GM21786 (cell line): ENCODE measurements at regions not wholly inside any gene's neighbourhood (a gene's known extent, or its start where the extent isn't known, plus 50 kb on each side); places are given as distances from the start of the nearest gene placed in this dataset.

ENCODE experiments used
- ATAC-seq: cut with Tn5 transposase; IDR thresholded peaks from one replicate; pipeline ENCODE4 v1.9.1; 2021; ENCODE audit not compliant: unreplicated experiment

DNA sequence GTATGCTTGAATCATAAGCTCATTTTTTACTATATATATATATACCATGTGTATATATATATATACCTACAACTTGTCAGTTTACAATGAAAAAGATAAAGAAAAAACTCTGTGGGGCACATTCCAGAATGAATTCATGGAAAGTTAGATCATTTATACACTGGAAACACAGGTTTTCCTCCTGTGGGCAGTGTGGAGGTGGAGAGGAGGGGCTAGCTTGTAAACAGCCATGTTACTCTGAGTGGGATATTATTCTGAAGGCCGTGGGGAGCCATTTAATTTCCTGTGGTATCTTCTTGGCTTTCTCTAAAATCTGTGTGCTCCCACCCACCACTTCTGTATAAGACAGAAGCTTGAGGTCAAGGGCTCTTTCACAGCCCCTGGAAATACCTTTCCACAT lies 273.4 kb upstream of the MTNR1B start:
- ATAC-seq = no peak

DNA sequence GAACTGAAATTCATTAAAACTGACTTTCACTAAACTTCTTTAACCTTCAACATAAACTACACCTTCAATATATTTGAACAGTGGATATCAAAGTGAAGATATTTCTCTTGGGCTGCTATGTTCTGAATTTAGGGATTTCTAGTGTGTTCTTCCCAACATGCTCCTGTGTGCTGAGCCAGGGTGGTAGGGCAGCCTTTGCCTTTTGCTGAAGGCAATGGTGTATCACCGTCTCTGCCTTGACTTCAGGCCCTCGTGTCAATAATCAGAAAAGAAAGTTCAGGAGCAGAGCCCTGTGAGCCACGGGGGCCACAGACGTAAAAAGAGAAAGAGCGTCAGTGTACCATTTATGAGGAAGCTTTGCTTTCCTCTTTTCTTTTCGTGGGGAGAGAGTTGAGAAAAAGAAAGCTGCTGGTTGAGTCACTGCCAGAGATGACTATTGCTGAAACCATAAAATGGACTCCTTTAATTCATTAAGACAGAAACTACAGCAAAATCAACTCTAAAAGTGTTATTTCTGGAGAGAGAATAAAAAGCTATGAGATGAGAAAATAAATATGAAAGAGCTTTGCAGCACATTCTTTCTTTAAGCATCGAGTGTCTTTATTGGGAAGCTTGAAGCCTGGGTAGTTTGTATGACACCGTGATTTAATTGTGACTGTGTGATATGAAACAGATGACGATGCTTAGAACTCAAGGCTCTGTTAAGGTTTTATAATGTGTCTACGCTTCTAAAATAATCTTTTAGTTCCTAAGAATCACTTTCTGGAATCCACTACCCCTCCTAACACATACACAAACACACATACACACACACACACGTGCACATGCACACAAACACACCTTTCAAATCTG lies 271.8 kb upstream of the MTNR1B start:
- ATAC-seq = no peak

GRCh38 chr11:92698742-92699141 lies 270.7 kb upstream of the MTNR1B start:
- ATAC-seq = no peak

- ATAC-seq = no peak
Measured at GRCh38 chr11:92702037-92702804, 267.2 kb upstream of the MTNR1B start.

GRCh38 chr11:92702805-92703448 lies 266.5 kb upstream of the MTNR1B start:
- ATAC-seq = no peak

DNA sequence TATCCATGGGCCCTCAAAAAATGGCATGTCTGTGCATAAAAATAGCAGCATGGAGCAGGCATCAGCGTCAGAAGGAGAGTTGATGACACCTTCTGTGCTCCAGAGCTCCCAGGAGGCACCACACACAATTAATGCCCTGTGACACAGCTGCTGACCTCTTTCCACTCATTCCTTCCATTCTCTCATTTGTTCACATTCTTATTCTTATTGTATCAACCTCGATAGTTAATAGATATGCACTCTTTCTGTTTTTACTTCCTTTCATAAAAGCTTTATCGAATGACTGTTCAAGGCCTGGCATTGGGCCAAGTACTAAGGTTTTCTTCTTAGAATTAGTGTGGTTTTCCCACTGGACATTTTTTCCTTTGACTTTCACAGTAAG lies 266.0 kb upstream of the MTNR1B start:
- ATAC-seq = no peak

GRCh38 chr11:92707173-92707619 lies 262.3 kb upstream of the MTNR1B start:
- no peak for ATAC-seq

DNA sequence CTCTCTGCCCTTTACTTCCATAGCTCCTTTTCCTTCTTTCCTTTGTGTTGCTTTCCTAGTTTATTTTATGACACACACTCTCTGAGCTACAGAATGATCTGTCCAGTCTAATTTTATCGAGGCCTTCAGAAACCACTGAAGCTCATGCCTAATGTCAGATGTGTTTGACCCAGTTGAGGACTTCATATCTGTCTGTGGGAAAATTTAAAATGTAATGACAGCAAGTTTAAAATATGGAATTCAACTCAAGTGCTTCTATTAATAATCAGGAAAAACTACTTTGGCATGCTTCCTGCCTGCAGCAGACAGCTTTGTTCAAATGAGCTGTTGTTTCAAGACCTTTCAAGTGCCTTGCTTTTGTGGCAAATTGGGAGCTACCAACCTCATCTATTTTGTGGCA lies 261.8 kb upstream of the MTNR1B start:
- no peak for ATAC-seq

GRCh38 chr11:92709329-92709728 lies 260.1 kb upstream of the MTNR1B start:
- ATAC-seq = no peak

- no peak for ATAC-seq
Measured at GRCh38 chr11:92711926-92712325, 257.5 kb upstream of the MTNR1B start.

DNA sequence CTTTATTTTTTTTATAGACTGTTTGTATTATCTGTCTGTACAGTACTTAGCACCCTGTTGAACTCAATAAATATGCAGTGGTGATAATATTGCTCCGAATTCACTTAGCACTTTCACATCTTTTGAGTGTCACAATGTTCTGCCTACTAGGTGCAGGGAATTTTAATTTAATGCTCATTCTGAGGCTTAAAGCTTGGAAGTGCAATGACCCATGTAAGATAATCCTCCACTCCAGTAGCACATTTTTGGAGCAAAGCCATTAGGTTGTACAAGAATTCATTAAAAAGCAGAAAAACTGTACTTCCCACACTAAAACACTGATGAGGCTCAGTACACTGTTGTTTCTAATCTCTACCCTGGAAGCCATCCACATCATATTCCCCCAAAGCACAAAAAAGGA lies 255.3 kb upstream of the MTNR1B start:
- no peak for ATAC-seq

DNA sequence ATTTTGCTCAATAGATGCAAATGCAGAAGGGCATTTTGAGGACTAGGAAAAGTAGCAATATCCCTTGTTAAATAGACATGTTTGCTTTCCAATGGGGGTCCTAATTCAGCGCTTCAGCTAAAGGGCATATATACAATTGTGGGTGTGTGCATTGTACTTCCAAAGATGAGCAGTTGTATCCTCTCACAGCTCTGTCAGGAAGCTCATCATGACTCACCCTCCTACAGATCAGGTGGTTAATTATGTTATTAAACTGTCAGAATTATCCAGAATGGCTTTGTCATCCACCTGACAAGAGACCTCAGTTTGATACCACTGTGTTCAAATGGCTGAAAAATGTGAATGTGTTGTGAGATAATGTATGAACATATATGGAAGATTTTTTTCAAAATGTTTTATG lies 252.2 kb upstream of the MTNR1B start:
- no peak for ATAC-seq

- ATAC-seq = no peak
Measured at GRCh38 chr11:92720385-92720784, 249.1 kb upstream of the MTNR1B start.

DNA sequence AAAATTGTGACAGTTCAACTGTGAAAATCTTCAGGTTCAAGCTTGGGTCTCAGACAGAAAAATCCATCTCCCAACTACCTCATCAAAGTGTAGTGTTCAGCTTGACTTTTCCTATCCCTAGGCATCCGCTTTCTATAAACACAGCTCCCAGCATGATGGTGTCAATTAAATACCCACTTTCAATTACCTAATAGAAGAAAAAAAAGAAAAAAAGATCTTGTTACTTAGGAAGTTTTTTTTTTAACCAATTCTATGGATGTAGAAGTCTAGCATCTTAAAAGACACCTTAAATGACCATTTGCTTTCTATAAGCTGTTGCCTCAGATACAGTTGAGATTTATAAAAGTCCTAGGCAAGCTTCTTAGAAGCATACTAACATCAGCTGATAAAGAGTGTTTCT lies 244.1 kb upstream of the MTNR1B start:
- ATAC-seq = no peak

DNA sequence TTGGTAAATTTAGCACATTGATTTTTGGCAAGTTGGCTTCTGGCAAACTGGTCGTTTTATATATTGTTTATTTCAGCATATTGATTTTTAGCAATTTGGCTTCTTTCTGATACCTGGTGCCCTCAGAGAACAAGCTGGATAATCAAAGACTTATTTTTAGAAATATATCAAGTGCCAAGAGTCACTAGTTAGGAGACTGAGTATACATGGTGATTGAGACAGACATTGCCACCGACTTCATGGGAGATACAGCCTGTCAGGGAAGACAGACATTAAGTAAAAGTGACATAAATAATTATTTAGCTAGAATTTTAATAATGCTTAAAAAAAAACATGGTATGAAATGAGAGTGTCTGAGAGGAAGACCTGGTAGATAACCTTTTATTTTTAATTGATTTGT lies 242.3 kb upstream of the MTNR1B start:
- no peak for ATAC-seq

- no peak for ATAC-seq
Measured at GRCh38 chr11:92727769-92728168, 241.7 kb upstream of the MTNR1B start.

GRCh38 chr11:92728628-92729027 lies 240.8 kb upstream of the MTNR1B start:
- ATAC-seq = no peak

DNA sequence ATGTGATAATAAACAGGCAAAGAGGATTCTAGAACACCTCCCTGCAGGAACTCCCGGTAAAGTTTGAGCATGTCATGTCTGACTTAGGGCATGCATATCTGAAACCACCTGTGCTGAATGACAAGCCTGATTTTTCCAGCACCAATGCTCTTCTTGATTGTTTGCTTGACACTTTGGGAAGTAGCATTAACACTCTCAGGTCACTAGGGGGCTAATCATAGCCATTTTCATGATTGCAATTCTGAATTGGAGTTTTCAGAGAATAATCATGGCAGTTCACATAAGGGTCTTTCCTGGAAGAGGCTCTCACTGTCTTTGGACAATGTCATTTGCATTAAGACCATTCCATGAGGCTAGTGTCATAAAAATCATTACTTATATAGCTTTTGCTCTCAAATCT lies 234.4 kb upstream of the MTNR1B start:
- ATAC-seq = no peak

DNA sequence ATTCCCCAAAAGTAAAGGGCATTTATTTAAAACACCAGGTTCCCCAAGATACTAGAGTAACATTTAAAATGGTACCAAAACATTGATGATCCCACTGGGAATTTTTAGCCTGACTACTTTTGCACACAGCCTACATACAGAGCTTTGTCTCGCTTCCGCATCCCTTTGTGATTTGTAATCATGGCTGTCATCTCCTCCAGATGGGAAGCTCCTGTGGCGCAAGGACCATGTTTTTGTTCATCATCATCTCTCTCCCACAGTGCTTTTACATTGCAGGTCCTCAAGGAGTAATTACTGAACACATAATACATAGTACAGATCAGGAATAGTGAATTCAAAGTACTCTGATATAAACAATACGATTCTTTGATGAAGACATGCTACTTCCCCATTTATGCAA lies 231.2 kb upstream of the MTNR1B start:
- no peak for ATAC-seq

GRCh38 chr11:92739041-92739440 lies 230.4 kb upstream of the MTNR1B start:
- no peak for ATAC-seq

GRCh38 chr11:92739491-92739890 lies 230.0 kb upstream of the MTNR1B start:
- ATAC-seq = no peak

DNA sequence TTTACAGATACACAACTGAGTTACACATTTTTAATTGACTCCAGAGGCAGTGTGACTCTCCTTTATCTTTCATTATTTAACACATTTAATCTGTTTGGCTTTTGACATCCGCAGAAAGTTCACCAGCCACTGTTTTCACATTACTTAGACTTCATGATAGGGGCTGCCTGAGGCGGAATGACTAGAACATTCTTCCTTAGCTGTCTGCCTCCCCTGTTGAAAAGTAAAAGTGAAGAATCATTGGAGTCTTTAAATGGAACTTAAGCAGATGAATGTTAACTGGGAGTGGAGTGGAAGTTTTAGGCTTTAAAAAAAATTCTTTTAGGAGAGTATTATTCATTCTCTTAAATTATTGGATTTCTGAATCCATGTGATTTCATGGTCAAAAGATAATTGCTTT lies 229.2 kb upstream of the MTNR1B start:
- no peak for ATAC-seq
